ENCODE measurements at regions not wholly inside any gene's neighbourhood (a gene's known extent, or its start where the extent isn't known, plus 50 kb on each side); places are given as distances from the start of the nearest gene placed in this dataset.

DNA sequence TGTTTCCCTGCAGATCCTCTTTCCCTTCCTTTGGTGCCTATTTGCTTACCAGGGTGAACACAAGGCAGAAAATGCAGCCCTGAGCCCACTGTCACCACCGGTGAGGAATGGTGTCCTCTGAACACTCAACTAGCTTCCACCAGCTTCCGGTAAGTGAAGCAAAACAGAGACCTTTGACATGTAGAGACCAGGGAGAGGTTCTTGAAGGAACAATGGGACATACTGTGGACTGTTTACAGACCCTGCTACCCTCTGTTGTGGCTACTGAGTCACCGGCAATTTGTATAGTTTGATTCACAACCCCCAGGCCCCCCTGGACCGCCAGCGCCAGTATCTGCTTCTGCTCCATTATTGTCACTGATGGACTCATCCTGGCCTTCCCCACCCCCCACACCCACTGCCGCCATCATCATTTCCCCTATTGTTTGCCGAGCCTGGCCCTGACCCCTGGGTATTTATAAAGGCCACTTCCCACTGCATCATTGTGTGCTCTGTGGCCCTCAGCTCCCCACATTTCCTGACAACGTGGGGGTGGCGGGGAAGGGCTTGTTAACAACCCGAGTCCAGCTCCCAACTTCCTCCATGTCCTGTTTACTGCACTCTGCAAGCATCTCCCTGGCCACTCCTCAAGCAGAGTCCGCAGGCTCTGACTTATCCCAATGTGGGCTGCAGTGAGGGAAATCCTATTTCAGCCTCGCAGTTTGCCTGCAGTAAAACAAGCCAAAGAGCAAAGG is 252.9 kb downstream of the ETS1 start:
- no peak for TF ChIP-seq POLR2A (IDR thresholded peaks at IDR 0.05; ENCODE audit: low read depth, low read length)
- no peak for TF ChIP-seq POLR2AphosphoS5 (IDR thresholded peaks at IDR 0.05; ENCODE audit: low read depth, low read length)
- TF ChIP-seq TAF1 (IDR thresholded peaks at IDR 0.05; ENCODE audit: borderline replicate concordance, low read depth, low read length): no peak
